Activated T-helper 17 cell treated with anti-CD3 and anti-CD28 coated beads, Interleukin-2, amount 50 U/mL, for 72 hours (primary cell): ENCODE measurements at regions not wholly inside any gene's neighbourhood (a gene's known extent, or its start where the extent isn't known, plus 50 kb on each side); places are given as distances from the start of the nearest gene placed in this dataset.

Experiments
- ATAC-seq: fragments of 150-1000 bp; cut with Tn5 transposase; replicated peaks from 2 replicates; pipeline ENCODE4 v1.10.0; 2021; ENCODE audit warnings: mild to moderate bottlenecking, moderate library complexity
- H3K27ac Mint-ChIP-seq: one replicate; pipeline ENCODE4 v1.8.0; 2022; ENCODE audit warnings: mixed read lengths
- H3K27me3 Mint-ChIP-seq: one replicate; pipeline ENCODE4 v1.8.0; 2022; ENCODE audit warnings: mixed read lengths
- H3K36me3 Mint-ChIP-seq: one replicate; pipeline ENCODE4 v1.8.0; 2022; ENCODE audit warnings: low read depth, mild to moderate bottlenecking, mixed read lengths
- H3K4me1 Mint-ChIP-seq: one replicate; pipeline ENCODE4 v1.8.0; 2022; ENCODE audit warnings: mixed read lengths
- H3K4me3 Mint-ChIP-seq: one replicate; pipeline ENCODE4 v1.8.0; 2022; ENCODE audit warnings: mild to moderate bottlenecking, mixed read lengths
- H3K9me3 Mint-ChIP-seq: one replicate; pipeline ENCODE4 v1.8.0; 2022; ENCODE audit warnings: mixed read lengths

GRCh38 chr18:24771300-24771699, 310.9 kb downstream of the HRH4 start:
- Mint-ChIP-seq H3K4me3 (no peak overlapping the region), H3K4me1 (no peaks in the 10 kb centered on the region), H3K9me3 (no peaks in the 10 kb centered on the region), H3K27me3 (peaks cover 9% of the 10 kb centered on the region), H3K27ac (no peak overlapping the region), H3K36me3 (no peaks in the 10 kb centered on the region)
- ATAC-seq = no peak

GRCh38 chr18:24773101-24773500, 312.7 kb downstream of the HRH4 start:
- Mint-ChIP-seq H3K4me3 (no peak overlapping the region), H3K27me3 (peaks cover 9% of the 10 kb centered on the region), H3K36me3 (no peaks in the 10 kb centered on the region), H3K4me1 (no peaks in the 10 kb centered on the region), H3K9me3 (no peaks in the 10 kb centered on the region), H3K27ac (no peak overlapping the region)
- ATAC-seq = no peak

- no peak for ATAC-seq
- no peak overlapping the region for H3K27ac Mint-ChIP-seq
- H3K27me3 Mint-ChIP-seq = no peaks in the 10 kb centered on the region
- H3K4me3 Mint-ChIP-seq = no peak overlapping the region
- no peaks in the 10 kb centered on the region for H3K36me3 Mint-ChIP-seq
- no peaks in the 10 kb centered on the region for H3K4me1 Mint-ChIP-seq
- no peaks in the 10 kb centered on the region for H3K9me3 Mint-ChIP-seq
Observed at GRCh38 chr18:24776019-24776418, 315.6 kb downstream of the HRH4 start.

GRCh38 chr18:24778810-24779418, 318.5 kb downstream of the HRH4 start:
- no peaks in the 10 kb centered on the region for H3K27me3 Mint-ChIP-seq
- no peak for ATAC-seq
- H3K4me1 Mint-ChIP-seq = no peaks in the 10 kb centered on the region
- no peaks in the 10 kb centered on the region for H3K9me3 Mint-ChIP-seq
- no peak overlapping the region for H3K4me3 Mint-ChIP-seq
- H3K36me3 Mint-ChIP-seq = no peaks in the 10 kb centered on the region
- H3K27ac Mint-ChIP-seq = no peak overlapping the region

GRCh38 chr18:24782566-24782965, 322.1 kb downstream of the HRH4 start:
- ATAC-seq = no peak
- Mint-ChIP-seq H3K4me3 (no peak overlapping the region), H3K9me3 (no peaks in the 10 kb centered on the region), H3K27ac (no peak overlapping the region), H3K4me1 (no peaks in the 10 kb centered on the region), H3K27me3 (no peaks in the 10 kb centered on the region), H3K36me3 (no peaks in the 10 kb centered on the region)

- Mint-ChIP-seq H3K36me3 (no peaks in the 10 kb centered on the region), H3K27ac (no peak overlapping the region), H3K9me3 (no peaks in the 10 kb centered on the region), H3K4me3 (no peak overlapping the region), H3K27me3 (no peaks in the 10 kb centered on the region), H3K4me1 (no peaks in the 10 kb centered on the region)
- ATAC-seq = no peak
Observed at GRCh38 chr18:24785019-24785418, 324.6 kb downstream of the HRH4 start.

GRCh38 chr18:24786027-24786426, 325.6 kb downstream of the HRH4 start:
- Mint-ChIP-seq H3K4me1 (no peaks in the 10 kb centered on the region), H3K9me3 (no peaks in the 10 kb centered on the region), H3K4me3 (no peak overlapping the region), H3K36me3 (no peaks in the 10 kb centered on the region), H3K27me3 (no peaks in the 10 kb centered on the region), H3K27ac (no peak overlapping the region)
- ATAC-seq = no peak

- ATAC-seq = no peak
- no peaks in the 10 kb centered on the region for H3K9me3 Mint-ChIP-seq
- H3K36me3 Mint-ChIP-seq = no peaks in the 10 kb centered on the region
- H3K4me3 Mint-ChIP-seq = no peak overlapping the region
- no peak overlapping the region for H3K27ac Mint-ChIP-seq
- no peaks in the 10 kb centered on the region for H3K4me1 Mint-ChIP-seq
- H3K27me3 Mint-ChIP-seq = peaks cover 7% of the 10 kb centered on the region
Observed at GRCh38 chr18:24790347-24790746, 329.9 kb downstream of the HRH4 start.

GRCh38 chr18:24791751-24792545, 331.5 kb downstream of the HRH4 start:
- Mint-ChIP-seq H3K4me1 (no peaks in the 10 kb centered on the region), H3K4me3 (no peak overlapping the region), H3K27me3 (peaks cover 7% of the 10 kb centered on the region), H3K27ac (no peak overlapping the region), H3K36me3 (no peaks in the 10 kb centered on the region), H3K9me3 (no peaks in the 10 kb centered on the region)
- ATAC-seq = no peak

GRCh38 chr18:24793742-24794141, 333.3 kb downstream of the HRH4 start:
- H3K4me3 Mint-ChIP-seq = no peak overlapping the region
- H3K4me1 Mint-ChIP-seq = no peaks in the 10 kb centered on the region
- no peaks in the 10 kb centered on the region for H3K36me3 Mint-ChIP-seq
- ATAC-seq = no peak
- H3K27me3 Mint-ChIP-seq = peaks cover 7% of the 10 kb centered on the region
- H3K9me3 Mint-ChIP-seq = no peaks in the 10 kb centered on the region
- H3K27ac Mint-ChIP-seq = no peak overlapping the region

GRCh38 chr18:24795129-24795528, 334.7 kb downstream of the HRH4 start:
- no peak for ATAC-seq
- Mint-ChIP-seq H3K27me3 (peaks cover 13% of the 10 kb centered on the region), H3K4me1 (no peaks in the 10 kb centered on the region), H3K27ac (no peak overlapping the region), H3K36me3 (no peaks in the 10 kb centered on the region), H3K9me3 (no peaks in the 10 kb centered on the region), H3K4me3 (no peak overlapping the region)

GRCh38 chr18:24797981-24798380, 337.5 kb downstream of the HRH4 start:
- peaks cover 6% of the 10 kb centered on the region for H3K27me3 Mint-ChIP-seq
- no peak for ATAC-seq
- H3K27ac Mint-ChIP-seq = no peak overlapping the region

GRCh38 chr18:24799176-24799575, 338.7 kb downstream of the HRH4 start:
- Mint-ChIP-seq H3K4me3 (no peak overlapping the region), H3K9me3 (no peaks in the 10 kb centered on the region), H3K27ac (no peak overlapping the region), H3K27me3 (peaks cover 6% of the 10 kb centered on the region), H3K4me1 (no peaks in the 10 kb centered on the region), H3K36me3 (no peaks in the 10 kb centered on the region)
- ATAC-seq = no peak

More at GRCh38 chr18:24797981-24798380, 337.5 kb downstream of the HRH4 start:
- Mint-ChIP-seq H3K4me3 (no peak overlapping the region), H3K4me1 (no peaks in the 10 kb centered on the region), H3K9me3 (no peaks in the 10 kb centered on the region), H3K36me3 (no peaks in the 10 kb centered on the region)

- Mint-ChIP-seq H3K27ac (no peak overlapping the region), H3K27me3 (peaks cover 6% of the 10 kb centered on the region), H3K9me3 (no peaks in the 10 kb centered on the region), H3K36me3 (no peaks in the 10 kb centered on the region), H3K4me1 (no peaks in the 10 kb centered on the region), H3K4me3 (no peak overlapping the region)
- ATAC-seq = no peak
Observed at GRCh38 chr18:24799720-24800119, 339.3 kb downstream of the HRH4 start.

- Mint-ChIP-seq H3K9me3 (no peaks in the 10 kb centered on the region), H3K4me1 (no peaks in the 10 kb centered on the region), H3K27ac (no peak overlapping the region), H3K36me3 (no peaks in the 10 kb centered on the region), H3K4me3 (no peak overlapping the region), H3K27me3 (peaks cover 6% of the 10 kb centered on the region)
- no peak for ATAC-seq
Observed at GRCh38 chr18:24801001-24801400, 340.6 kb downstream of the HRH4 start.
